ENCODE measurements at regions not wholly inside any gene's neighbourhood (a gene's known extent, or its start where the extent isn't known, plus 50 kb on each side); places are given as distances from the start of the nearest gene placed in this dataset.

DNA sequence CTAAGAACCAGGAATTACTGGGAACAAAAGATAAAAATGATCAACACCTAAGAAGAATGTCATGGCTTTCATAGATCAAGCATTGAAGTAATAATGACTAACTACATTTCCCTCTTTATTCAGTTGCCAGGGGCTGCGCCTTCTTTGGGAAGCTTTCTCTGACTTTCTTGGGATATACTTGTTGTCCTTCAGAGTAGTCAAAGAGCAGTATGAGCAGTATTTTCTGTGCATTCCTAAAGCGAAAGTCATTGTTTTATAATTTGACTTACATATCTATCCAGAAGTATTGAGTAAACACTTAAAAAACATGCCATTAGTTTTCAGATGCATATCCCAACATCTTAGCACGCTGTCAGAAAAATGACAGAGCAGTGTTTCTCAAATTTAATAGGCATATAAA is 2412.4 kb downstream of the PCDH9 start:
- no peak for DNase-seq

DNA sequence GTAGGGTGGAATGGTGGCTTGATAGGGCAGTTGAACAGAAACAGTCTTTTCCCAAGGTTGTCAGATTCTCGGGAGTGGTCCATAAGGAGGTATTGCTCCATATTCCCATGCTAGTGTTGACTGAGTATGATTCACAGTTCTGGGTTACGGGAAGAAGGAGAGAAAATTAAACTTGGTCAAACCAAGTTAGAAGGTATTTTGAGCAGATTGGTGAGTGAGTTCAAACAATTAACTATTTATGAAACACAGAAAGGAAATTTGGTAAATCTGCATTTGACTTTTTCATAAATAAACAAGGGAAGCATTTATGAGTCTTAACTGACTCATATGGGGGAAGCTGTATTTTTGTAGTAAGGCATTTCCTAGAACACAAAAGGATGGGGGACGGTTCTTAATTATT is 2419.4 kb downstream of the PCDH9 start:
- DNase-seq = no peak

DNA sequence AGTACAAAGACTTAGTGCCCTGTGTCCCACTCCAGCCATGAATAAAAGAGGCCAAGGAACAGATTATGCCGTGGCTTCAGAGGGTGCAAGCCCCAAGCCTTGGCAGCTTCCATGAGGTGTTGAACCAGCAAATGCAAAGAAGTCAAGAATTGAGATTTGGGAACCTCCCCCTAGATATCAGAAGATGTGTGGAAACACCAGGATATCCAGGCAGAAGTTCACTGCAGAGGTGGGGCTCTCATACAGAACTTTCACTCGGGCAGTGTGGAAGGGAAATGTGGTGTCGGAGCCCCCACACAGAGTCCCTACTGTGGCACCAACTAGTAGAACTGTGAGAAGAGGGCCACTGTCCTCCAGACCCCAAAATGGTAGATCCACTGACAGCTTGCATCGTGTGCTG is 2421.4 kb downstream of the PCDH9 start:
- DNase-seq = no peak

DNA sequence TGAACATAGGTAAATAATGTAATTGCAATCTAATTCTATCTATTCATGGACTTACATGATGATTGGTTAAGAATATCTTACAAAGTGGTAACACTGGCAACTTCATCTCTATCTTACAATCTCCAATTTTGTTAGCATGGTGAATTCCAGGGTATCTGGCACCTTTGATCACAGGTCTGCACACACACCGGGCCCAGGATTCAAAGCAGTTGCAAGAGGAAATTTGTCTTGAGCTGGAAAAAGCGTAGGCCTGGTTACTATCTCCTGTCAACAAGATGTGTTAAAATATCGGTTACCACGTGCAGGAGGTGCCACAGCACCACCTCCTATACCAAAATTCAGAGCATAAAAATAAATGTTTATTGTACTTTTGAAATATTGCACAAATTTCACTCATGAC is 2428.4 kb downstream of the PCDH9 start:
- DNase-seq = no peak

DNA sequence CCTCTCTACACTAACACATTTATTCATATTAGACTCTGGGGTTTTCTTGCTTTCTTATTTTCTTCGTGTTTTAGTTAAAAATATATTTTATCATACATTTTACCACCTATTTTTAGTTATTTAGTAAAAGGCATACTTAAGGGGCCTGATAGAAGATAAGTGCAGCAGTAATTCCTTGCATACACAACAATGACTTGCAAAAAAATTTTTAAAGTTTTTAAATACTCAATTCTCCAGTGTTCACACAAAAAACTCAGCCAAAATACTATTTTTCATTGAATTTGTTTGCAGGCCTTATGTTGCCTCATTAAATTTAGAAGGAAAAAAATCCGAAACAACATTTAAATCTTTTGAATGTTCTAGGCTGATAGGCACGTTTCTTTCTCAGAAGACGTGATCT is 2431.7 kb downstream of the PCDH9 start:
- DNase-seq = no peak

DNA sequence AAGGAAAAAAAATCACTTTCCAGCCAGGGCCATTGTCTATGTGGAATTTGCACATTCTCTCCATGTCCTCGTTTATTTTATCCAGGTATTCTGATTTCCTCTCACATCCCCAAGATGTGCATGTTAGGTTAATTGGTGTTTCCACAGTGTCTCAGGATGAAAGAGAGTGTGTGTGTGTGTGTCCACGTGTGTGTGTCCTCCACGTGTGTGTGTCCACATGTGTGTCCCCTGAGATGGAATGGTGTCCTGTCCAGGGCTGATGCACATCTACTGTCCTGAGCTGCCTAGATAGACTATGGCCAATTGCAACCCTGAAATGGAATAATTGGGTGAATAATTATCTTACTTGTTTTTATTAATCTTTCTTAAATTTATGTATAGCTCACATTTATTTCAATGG is 2436.5 kb downstream of the PCDH9 start:
- DNase-seq = no peak

DNA sequence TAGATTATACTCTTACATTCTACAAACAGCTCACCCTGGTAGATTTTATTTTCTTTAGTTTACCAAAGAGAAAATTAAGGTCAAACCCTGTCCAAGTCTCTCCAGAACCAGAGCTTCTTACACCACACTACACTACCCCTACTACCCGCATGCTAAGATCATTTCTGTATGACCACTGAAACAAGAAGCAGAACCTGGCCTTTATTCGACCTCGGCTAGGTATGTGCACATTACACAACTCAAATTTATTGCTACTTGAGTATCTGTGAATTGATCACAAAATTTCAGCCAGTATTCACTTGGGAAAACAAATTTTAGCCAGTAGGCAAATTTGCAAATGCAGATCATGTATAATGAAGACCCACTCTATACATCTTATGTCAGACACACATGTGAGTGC is 2437.0 kb downstream of the PCDH9 start:
- no peak for DNase-seq

DNA sequence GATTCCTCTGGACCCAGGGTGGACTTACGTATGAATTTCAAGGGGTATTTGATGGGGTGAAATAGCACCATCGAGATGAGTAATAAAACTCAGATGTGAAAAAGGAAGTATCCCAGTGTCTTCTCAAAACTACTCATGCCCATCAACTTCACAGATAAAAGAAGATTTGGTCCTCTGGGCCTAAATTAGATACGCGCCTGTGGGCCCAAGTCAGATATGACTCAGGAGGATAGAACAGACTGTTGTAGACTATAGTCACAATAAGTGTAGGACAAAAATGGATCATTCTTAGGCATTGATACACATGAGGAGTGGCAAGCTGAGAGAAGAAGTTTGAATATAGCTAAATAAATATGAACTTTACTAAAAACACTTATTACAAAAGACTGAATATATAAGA is 2438.8 kb downstream of the PCDH9 start:
- no peak for DNase-seq

DNA sequence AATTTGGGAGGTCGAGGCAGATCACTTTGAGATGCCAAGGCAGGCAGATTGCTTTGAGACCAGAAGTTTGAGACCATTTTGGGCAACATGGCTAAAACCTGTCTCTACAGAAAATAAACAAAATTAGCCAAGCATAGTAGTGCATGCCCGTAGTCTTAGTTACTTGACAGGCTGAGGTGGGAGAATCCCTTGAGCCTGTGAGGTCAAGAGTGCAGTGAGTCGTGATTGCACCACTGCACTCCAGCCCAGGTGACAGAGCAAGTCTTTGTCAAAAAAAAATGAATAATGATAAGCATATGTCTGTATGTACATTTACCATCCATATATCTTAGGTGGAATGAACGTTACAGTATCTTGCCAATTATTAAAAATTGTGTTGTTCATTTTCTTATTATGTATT is 2447.7 kb downstream of the PCDH9 start:
- no peak for DNase-seq

DNA sequence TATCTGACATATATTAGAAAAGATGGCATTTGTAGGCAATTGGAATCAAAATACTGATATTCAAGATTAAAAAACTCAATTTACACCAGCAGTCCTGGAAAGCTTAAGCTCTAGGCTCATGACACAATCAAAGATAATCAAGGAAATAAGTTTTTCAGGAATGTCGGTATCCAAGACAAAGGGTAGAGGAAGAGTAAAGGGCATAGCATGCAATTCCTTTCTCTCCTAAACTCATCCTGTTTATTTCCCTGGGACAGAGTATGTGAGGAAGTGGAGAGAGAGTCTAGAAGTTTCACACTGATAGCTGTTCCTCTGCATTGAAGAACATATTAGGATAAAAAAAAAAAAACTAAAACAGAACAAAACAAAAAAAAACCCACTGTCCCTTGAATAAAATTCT is 2452.1 kb downstream of the PCDH9 start:
- DNase-seq = no peak

DNA sequence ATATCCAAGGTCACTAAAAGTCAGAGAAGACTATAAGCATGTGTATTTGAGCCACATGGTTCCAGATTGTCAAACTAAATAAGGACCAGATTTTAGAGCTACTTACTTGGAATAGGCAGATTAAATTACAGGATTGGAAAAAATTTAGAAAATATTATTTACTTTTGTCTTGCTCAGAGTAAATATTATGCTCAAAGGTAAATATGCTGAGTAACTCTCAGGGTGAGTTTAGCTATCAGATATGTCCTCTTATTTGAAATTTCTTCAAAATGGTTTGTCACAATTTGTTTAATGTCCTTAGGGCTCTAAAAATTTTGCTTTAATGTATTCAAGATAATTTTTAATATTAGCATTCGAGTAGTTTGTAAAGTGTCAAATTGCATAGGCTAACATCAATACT is 2455.2 kb downstream of the PCDH9 start:
- no peak for DNase-seq

DNA sequence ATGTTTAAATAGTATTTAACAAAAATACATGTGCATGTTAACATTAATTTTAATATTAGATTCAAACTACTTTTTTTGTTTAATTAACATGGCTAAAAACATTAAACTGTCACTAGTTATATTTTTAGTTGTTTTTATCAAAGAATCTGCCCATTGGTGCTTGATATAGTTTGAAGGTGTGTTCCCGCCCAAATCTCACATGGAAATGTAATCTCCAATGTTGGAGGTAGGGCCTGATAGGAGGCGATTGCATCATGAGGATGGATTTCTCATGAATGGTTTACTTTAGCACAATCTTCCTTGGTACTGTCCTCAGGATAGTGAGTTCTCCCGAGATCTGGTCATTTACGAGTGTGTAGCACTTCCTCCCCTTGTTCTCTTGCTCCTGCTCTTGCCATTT is 2459.4 kb downstream of the PCDH9 start:
- no peak for DNase-seq

DNA sequence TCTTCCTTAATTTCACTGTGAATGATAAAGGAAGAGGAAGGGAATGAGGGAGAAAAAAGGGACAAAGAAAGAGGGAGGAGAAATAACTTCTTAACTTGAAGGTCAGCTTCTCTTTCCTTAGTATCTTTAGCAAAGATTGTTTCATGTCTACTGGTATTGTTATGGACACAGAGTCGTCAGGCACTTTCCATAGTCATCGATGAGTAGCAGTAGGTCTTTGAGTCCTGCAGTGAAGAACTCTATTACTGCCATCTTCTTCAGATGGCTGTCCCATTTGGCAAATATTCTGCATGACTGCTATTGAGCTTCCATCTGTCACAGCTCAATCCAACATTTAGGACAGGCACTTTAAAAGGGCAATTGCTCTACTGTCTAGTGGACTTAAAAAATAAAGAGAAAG is 2463.1 kb downstream of the PCDH9 start:
- DNase-seq = no peak

DNA sequence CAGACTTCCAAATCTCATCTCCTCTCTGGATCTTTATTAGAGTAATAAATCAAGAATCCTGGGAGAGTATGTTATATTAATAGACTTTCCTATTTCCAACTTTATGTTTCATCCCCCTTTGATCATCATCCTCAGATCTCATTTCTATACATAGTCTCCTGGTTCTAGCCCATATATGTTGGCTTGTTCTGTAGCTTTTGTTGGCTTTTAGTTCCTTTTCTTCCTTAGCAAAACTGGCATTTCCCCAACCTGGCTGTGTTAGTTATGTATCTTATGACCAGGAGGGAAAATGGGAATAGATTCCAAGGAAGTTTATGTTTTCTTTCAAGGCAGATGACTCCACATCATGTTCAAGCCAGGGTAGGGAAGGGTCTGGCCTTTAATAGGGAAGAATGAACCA is 2464.5 kb downstream of the PCDH9 start:
- DNase-seq = no peak

DNA sequence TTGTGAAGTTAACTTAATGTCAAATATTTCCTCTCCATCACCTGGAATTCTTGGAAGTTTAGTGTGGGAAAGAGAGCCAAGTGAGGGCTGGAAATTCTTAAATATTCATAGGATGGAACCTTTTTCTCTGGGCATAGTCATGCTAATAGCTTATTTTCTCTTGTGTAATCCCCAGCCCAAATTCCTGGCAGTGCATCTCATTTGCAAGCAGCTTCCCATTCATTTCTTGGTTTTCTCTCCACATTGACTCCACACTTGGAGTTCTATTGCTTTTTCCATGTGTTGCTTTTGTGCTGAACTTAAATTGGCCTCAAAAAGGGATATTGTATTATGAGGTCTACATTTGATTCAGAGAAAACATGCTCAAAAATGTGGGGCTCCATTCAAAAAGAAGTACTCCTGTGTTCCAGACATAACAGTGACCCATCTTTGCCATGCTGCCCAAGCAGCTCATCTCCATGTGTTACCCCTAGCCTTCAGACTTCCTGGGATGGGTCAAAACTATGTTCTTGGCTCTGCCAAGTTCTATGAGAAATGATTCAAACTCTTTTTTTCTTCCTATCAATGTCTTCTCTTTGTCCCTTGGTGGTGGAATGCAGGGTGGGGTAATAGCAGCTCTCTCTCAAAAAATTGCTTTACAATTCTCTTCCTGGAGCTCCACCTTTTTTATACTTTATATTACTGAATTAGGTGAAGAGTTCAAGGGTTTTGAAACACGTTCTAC is 2471.5 kb downstream of the PCDH9 start:
- no peak for DNase-seq

DNA sequence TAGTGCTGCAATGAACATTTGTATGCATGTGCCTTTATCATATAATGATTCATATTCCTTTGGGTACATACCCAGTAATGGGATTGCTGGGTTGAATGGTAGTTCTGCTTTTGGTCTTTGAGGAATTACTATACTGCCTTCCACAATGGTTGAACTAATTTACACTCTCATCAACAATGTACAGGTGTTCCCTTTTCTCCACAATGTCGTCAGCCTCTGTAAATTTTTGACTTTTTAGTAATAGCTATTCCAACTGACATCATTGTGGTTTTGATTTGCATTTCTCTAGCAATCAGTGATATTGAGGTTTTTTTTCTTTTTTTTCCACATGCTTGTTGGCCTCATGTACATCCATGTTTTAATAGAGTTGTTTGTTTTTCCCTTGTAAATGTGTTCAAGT is 2473.5 kb downstream of the PCDH9 start:
- no peak for DNase-seq

DNA sequence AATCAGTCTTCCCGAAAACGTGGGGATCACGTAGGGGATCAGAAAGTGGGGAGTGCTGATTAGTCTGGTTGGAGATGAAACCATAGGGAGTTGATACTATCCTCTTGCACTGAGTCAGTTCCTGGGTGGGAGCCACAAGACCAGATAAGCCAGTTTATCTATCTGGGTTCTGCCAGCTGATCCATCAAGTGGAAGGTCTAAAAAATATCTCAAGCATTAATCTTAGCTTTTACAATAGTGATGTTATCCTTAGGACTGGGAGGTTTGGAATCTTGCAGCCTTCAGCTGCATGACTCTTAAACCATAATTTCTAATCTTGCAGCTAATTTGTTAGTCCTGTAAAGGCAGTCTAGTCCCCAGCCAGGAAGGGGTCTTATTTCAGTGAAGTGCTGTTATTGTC is 2474.2 kb downstream of the PCDH9 start:
- no peak for DNase-seq

DNA sequence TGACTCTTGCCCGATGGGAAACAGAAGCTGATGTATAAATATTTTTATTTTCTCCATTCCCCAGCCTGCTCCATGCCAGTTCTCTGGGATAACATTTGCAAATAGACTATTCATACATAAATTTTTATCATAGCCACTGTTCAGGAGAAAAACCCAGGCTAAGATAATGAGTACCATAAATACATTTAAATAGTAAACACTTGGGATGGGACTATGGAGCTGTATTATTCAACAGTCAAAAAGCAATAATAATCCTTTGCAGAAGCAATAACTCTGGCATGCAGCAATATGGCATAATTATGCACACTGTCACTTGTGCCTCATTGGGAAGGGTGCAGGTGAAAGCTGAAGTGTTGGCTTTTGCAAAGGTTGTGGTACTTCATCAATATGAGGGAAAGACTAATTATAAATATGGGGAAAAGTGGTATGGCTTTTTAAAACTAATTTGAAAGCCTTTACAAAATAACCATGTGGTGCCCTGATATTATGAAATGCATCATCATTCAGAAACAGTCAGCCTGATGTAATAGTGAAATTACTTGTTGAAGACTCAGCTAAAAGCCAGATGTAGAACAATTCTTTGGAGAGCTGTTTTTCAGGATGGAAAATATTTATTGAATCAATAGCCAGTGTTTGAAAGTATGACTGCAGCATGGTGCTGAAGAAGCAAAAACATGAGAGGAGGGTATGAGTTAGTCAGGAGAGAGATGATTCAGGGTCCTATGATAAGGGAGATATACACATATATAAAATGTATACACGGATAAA is 2476.7 kb downstream of the PCDH9 start:
- DNase-seq = no peak

DNA sequence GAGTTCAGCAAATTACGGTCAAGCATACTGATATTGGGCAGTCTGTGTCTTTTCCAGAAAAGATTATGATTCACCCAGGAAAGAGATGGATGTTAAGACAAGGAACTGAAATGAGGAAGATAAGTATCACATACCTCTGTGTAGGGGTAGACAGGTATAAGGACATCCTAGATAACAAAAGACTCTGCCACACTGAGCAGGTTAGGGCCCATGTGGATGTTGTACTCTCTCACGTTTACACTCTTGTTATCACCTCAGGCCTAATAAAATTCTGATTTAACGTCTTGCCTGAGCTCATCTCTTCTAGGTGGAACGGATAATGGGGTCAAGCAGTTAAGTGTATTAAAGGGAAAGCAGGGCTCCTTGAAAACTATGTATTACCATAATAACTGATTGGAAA is 2480.8 kb downstream of the PCDH9 start:
- DNase-seq = no peak

DNA sequence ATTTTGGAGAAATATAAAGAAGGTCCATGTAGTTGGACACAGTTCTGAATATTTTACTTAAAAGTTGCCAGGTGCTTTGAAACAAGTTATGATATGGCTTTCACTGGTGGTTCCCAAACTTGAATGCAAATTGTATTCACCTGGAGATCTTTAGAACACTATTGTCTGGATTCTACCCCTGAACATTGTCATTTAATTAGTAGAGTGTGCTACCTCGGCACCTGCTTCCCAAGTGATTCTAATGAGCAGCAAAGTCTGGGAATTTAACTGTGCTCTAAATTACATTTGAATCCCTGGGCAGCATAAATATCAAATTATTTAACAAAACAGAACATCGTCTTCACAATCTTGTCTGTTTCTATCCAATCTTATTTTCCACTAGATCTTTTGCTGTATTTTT is 2483.3 kb downstream of the PCDH9 start:
- no peak for DNase-seq

DNA sequence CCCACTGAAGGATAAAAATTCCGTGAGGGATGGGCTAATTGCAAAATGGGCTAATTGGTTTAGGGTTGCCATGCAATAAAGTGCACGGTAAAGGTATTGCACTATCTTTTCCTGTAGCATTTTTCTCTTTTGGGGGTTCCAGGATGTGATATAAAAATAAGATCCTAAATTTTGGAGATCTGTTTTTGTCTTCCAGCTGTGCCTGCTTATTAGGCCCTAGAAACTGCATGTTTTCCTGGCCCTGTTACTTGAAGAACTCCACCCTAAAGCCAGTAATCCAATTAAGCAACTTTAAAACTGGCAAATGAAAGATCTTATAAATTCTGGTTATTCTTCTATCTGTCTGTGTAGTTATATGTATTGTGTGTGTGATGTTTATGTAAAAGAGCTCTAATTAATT is 2489.6 kb downstream of the PCDH9 start:
- DNase-seq = no peak

DNA sequence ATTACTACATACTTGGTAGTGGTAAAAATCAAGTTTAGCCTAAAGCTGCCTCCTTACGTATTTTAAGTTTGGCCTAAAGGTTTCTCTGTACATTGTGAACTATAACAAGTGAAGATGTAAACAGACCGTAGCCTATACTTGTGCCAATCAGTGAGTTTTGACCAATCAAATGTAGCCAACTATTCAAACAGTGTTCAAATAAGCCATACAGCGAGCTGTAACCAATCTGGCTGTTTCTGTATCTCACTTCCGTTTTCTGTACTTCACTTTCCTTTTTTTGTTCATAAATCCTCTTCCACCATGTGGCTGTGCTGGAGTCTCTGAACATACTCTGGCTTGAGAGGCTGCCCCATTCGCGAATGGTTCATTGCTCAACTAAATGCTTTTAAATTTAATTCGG is 2504.6 kb downstream of the PCDH9 start:
- DNase-seq = no peak

DNA sequence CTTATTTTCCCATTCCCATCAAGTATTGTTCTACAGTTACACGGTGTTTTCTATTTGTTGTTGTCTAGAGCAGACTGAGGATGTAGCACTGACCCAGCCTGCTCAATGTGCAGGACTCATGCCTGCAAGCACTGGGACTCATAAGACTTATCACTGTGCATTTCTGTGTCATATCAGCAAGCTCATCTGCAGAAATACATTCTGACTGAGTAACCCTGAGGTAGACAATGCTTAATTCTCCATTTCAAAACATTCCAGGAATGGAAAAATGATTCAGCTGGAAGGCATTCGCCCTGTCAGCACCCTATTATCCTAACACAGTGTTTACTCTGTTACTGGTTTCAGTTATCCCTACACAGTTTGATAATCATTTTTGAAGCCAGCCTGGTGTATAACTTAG is 2506.4 kb downstream of the PCDH9 start:
- DNase-seq = no peak

All from nucleus accumbens (tissue), 56 donors.